ENCODE measurements at regions not wholly inside any gene's neighbourhood (a gene's known extent, or its start where the extent isn't known, plus 50 kb on each side); places are given as distances from the start of the nearest gene placed in this dataset.

DNA sequence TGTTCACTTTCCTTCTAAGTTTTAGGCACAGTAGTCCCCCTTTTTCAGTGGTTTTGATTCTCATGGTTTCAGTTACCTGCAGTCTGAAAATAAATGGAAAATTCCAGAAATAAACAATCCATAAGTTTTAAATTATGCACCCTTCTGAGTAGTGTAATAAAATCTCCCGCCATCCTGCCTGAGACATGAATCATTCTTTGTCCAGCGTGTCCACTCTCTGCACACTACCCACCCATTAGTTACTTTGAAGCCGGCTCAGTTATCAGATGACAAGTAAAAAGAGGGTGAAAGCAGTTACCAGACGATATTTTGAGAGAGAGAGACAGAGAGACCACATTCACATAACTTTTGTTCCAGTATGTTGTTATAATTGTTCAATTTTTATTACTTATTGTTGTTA is 400.5 kb downstream of the TMX3 start:
- DNase-seq: no peak
- ChIA-PET CTCF (no interaction called here), POLR2A (ENCODE audit: unreplicated experiment) (no interaction called here)
- Histone ChIP-seq H3K4me2 (no peak overlapping the region), H3K79me2 (ENCODE audit: low read depth) (no peaks in the 10 kb centered on the region), H3K27me3 (ENCODE audit: insufficient read depth, low read depth) (no peaks in the 10 kb centered on the region), H3K27ac (no peak overlapping the region), H2AFZ (0 out of 2 replicates have a peak overlapping the region, but pooled peaks have one; percentile 29), H3K9me2 (ENCODE audit: insufficient read depth) (no peaks in the 10 kb centered on the region), H3K4me1 (replicated peaks; ENCODE audit: insufficient read depth) (no peaks in the 10 kb centered on the region), H4K20me1 (ENCODE audit: insufficient read depth) (no peaks in the 10 kb centered on the region), H3K36me3 (ENCODE audit: low read depth) (no peaks in the 10 kb centered on the region), H3K9me3 (ENCODE audit: insufficient read depth, low read depth) (no peaks in the 10 kb centered on the region), H3F3A (ENCODE audit: insufficient read depth, low read depth) (no peaks in the 10 kb centered on the region), H3K4me3 (no peak overlapping the region)
- TF ChIP-seq EZH2 (IDR thresholded peaks at IDR 0.05; ENCODE audit: low read depth) (no peak), CTCF (conservative IDR thresholded peaks at IDR 0.05) (no peak)
- intact Hi-C loops (cut with micrococcal nuclease; ENCODE audit: unreplicated experiment): no loop called here
- BruUV-seq (replicated peaks): no TSS peak

DNA sequence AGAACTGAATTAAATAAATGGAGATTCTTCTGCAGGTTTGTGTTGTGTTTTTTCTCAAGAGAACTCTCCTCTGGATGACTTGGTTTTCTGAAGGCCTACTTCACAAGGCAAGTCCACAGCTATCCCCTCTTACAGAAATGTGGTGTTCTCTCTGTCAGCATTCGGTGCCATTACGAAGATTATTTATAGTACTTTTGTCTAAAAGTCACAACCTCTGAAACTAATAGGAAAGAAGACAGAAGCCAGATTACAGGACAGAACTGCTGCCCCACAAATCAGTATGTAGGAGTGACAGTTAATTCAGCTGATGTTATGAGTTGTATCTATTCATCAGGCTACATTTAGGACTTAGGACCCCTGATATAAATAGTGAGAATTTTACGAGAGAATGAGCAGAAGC is 413.5 kb downstream of the TMX3 start:
- Histone ChIP-seq H3K36me3 (ENCODE audit: low read depth) (no peaks in the 10 kb centered on the region), H3K4me2 (no peak overlapping the region), H3F3A (ENCODE audit: insufficient read depth, low read depth) (no peaks in the 10 kb centered on the region), H2AFZ (no peak overlapping the region), H3K79me2 (ENCODE audit: low read depth) (no peaks in the 10 kb centered on the region), H3K9me3 (ENCODE audit: insufficient read depth, low read depth) (no peaks in the 10 kb centered on the region), H3K4me3 (no peak overlapping the region), H4K20me1 (ENCODE audit: insufficient read depth) (no peaks in the 10 kb centered on the region), H3K9me2 (ENCODE audit: insufficient read depth) (no peaks in the 10 kb centered on the region), H3K27me3 (ENCODE audit: insufficient read depth, low read depth) (no peaks in the 10 kb centered on the region), H3K4me1 (replicated peaks; ENCODE audit: insufficient read depth) (no peaks in the 10 kb centered on the region), H3K27ac (no peak overlapping the region)
- POLR2A ChIA-PET (ENCODE audit: unreplicated experiment): no interaction called here
- TF ChIP-seq EZH2 (IDR thresholded peaks at IDR 0.05; ENCODE audit: low read depth) (no peak), CTCF (conservative IDR thresholded peaks at IDR 0.05) (no peak)
- DNase-seq: no peak
- intact Hi-C loops (cut with micrococcal nuclease; ENCODE audit: unreplicated experiment): no loop called here
- CTCF ChIA-PET: no interaction called here
- no TSS peak for BruUV-seq (replicated peaks)

DNA sequence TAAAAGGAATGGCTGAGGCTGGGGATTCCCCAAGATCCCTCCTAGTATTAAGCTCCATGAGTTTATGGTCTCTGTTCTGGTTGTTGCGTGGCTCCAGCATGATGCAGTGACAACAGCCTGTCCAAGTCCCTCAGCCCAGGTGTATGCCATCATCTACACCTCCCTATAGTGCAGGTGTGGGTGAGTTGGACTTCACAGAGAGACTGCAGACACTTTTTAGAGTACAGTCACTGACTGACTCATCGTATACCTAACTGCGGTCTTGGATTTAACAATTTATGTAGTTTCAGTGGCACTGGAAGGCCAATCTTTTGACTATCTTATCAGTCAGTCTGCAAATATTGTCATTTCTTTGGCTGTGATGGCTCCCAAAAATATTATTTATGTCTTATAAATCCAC is 415.0 kb downstream of the TMX3 start:
- no peak for TF ChIP-seq EZH2 (IDR thresholded peaks at IDR 0.05; ENCODE audit: low read depth)
- no peaks in the 10 kb centered on the region for H3K36me3 ChIP-seq (ENCODE audit: low read depth)
- no peak overlapping the region for H3K4me3 ChIP-seq
- no peaks in the 10 kb centered on the region for H3K9me3 ChIP-seq (ENCODE audit: insufficient read depth, low read depth)
- no TSS peak for BruUV-seq (replicated peaks)
- POLR2A ChIA-PET (ENCODE audit: unreplicated experiment): no interaction called here
- CTCF ChIA-PET: no interaction called here
- H3K27me3 ChIP-seq (ENCODE audit: insufficient read depth, low read depth): no peaks in the 10 kb centered on the region
- H3K4me2 ChIP-seq: no peak overlapping the region
- no peaks in the 10 kb centered on the region for H3K79me2 ChIP-seq (ENCODE audit: low read depth)
- no peaks in the 10 kb centered on the region for H3F3A ChIP-seq (ENCODE audit: insufficient read depth, low read depth)
- intact Hi-C loops (cut with micrococcal nuclease; ENCODE audit: unreplicated experiment): no loop called here
- H2AFZ ChIP-seq: no peak overlapping the region
- H3K9me2 ChIP-seq (ENCODE audit: insufficient read depth): no peaks in the 10 kb centered on the region
- no peak for DNase-seq
- H3K4me1 ChIP-seq (replicated peaks; ENCODE audit: insufficient read depth): no peaks in the 10 kb centered on the region
- no peak overlapping the region for H3K27ac ChIP-seq
- no peaks in the 10 kb centered on the region for H4K20me1 ChIP-seq (ENCODE audit: insufficient read depth)

DNA sequence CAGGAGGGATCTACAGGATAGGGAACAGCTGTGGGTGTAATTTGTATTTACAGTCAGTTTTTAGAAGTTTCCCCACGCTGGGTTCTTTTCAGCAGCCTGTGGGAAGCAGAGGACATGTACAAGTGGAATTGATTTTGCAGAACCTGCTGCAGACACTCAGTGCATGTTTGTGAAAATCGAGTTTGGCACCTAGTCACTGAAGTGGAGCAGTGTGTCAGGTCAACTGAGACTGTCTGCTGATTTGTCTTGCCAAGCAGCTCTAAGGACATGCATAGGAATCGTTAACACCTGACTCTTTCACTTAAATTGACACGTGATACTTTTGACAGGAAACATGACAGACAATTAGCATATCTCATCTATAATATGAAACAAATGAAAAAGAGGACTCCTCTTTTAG is 416.6 kb downstream of the TMX3 start:
- no peak overlapping the region for H2AFZ ChIP-seq
- ChIA-PET POLR2A (ENCODE audit: unreplicated experiment) (no interaction called here), CTCF (no interaction called here)
- H3K4me3 ChIP-seq: no peak overlapping the region
- H3K4me2 ChIP-seq: no peak overlapping the region
- H4K20me1 ChIP-seq (ENCODE audit: insufficient read depth): no peaks in the 10 kb centered on the region
- no peaks in the 10 kb centered on the region for H3K79me2 ChIP-seq (ENCODE audit: low read depth)
- BruUV-seq (replicated peaks): no TSS peak
- H3K36me3 ChIP-seq (ENCODE audit: low read depth): no peaks in the 10 kb centered on the region
- TF ChIP-seq CTCF (conservative IDR thresholded peaks at IDR 0.05): no peak
- TF ChIP-seq EZH2 (IDR thresholded peaks at IDR 0.05; ENCODE audit: low read depth): no peak
- intact Hi-C loops (cut with micrococcal nuclease; ENCODE audit: unreplicated experiment): no loop called here
- no peak overlapping the region for H3K27ac ChIP-seq
- no peaks in the 10 kb centered on the region for H3F3A ChIP-seq (ENCODE audit: insufficient read depth, low read depth)
- H3K9me2 ChIP-seq (ENCODE audit: insufficient read depth): no peaks in the 10 kb centered on the region
- no peaks in the 10 kb centered on the region for H3K27me3 ChIP-seq (ENCODE audit: insufficient read depth, low read depth)
- no peaks in the 10 kb centered on the region for H3K4me1 ChIP-seq (replicated peaks; ENCODE audit: insufficient read depth)
- no peak for DNase-seq
- no peaks in the 10 kb centered on the region for H3K9me3 ChIP-seq (ENCODE audit: insufficient read depth, low read depth)
